ENCODE measurements at regions not wholly inside any gene's neighbourhood (a gene's known extent, or its start where the extent isn't known, plus 50 kb on each side); places are given as distances from the start of the nearest gene placed in this dataset.

DNA sequence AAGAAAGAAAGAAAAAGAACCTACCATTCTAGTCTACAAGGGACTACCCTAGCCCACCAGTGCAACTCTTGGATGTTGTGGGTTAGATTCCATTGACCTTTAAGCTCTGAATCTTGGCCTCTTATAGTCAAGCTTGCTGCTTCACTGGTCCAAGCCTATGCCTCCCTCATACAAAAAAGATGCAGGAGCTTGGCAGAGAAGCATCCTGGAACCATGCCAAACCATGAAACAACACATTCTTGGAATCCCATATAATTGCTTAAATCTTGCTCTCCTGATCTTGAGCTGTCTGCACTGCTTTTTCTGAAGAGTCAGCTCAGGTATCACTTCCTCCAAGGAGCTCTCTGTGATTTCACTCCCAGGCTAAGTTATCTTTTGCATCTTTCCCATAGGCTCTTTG is 117.9 kb upstream of the GPR139 start:
- TF ChIP-seq, protein P1, sequence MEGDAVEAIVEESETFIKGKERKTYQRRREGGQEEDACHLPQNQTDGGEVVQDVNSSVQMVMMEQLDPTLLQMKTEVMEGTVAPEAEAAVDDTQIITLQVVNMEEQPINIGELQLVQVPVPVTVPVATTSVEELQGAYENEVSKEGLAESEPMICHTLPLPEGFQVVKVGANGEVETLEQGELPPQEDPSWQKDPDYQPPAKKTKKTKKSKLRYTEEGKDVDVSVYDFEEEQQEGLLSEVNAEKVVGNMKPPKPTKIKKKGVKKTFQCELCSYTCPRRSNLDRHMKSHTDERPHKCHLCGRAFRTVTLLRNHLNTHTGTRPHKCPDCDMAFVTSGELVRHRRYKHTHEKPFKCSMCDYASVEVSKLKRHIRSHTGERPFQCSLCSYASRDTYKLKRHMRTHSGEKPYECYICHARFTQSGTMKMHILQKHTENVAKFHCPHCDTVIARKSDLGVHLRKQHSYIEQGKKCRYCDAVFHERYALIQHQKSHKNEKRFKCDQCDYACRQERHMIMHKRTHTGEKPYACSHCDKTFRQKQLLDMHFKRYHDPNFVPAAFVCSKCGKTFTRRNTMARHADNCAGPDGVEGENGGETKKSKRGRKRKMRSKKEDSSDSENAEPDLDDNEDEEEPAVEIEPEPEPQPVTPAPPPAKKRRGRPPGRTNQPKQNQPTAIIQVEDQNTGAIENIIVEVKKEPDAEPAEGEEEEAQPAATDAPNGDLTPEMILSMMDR (conservative IDR thresholded peaks at IDR 0.05; ENCODE audit: low read depth in 2 of 2), result no peak
- TF ChIP-seq POLR2AphosphoS5 (IDR thresholded peaks at IDR 0.05; ENCODE audit: low read depth) (no peak), STAT1 (IDR thresholded peaks at IDR 0.05; ENCODE audit: unreplicated experiment) (no peak), EZH2 (IDR thresholded peaks at IDR 0.05; ENCODE audit: low read depth, unreplicated experiment) (no peak)

Measured in GM23338 (cell line).